Lower leg skin (tissue), 4 donors: ENCODE measurements at regions not wholly inside any gene's neighbourhood (a gene's known extent, or its start where the extent isn't known, plus 50 kb on each side); places are given as distances from the start of the nearest gene placed in this dataset.

Experiments
- DNase-seq, 2 donors: peaks; one replicate each; pipeline ENCODE4 v3.0.0-alpha.2; 2019; ENCODE audit warnings: low spot score in 2 of 2
- H3K4me3 ChIP-seq: fragments of 200-600 bp; sonication (generic); 2 replicates; pipeline ENCODE4 v1.5.1; 2017; ENCODE audit warnings: mild to moderate bottlenecking, low read depth; ENCODE audit not compliant: poor library complexity, severe bottlenecking
- CTCF ChIP-seq, 3 donors: fragments of 450-650 bp; IDR thresholded peaks; one replicate each; pipeline ENCODE4 v1.5.1; 2016; ENCODE audit warnings: antibody characterized with exemption in 3 of 3, mild to moderate bottlenecking in 3 of 3, moderate library complexity in 2 of 3
- POLR2A ChIP-seq, 2 donors: fragments of 450-650 bp; IDR thresholded peaks; one replicate each; pipeline ENCODE4 v1.6.1; 2016 to 2017; ENCODE audit warnings: antibody characterized with exemption in 2 of 2, mild to moderate bottlenecking in 1 of 2, moderate library complexity in 1 of 2
- WGBS, 2 donors: methylation state at CpG; one replicate each; pipeline ENCODE4 v1.1.5; 2018; 5-methylcytosine and 5-hydroxymethylcytosine counted together
- intact Hi-C: fragments of 100-400 bp; cut with DNase I; formaldehyde crosslinking; loops from one replicate; pipeline ENCODE4 v1.15.0; 2023; ENCODE audit warnings: low total_unique reads

- intact Hi-C loops = no loop called here
- 66 to 68% methylated on average over 3 of the region's 3 CpGs for WGBS, 2 donors
- DNase-seq = peak in 1 of 2 donors; percentile 48
Measured at GRCh38 chr1:204736836-204737235, 51.3 kb upstream of the LRRN2 start.

GRCh38 chr1:204738506-204738905 lies 53.0 kb upstream of the LRRN2 start:
- DNase-seq = no peak
- H3K4me3 ChIP-seq = no peak overlapping the region
- TF ChIP-seq CTCF (IDR thresholded peaks at IDR 0.05) (no peak), POLR2A (IDR thresholded peaks at IDR 0.05) (no peak)
- intact Hi-C loops = no loop called here
- WGBS, 2 donors = 85 to 90% methylated on average over 1 of the region's 1 CpG

More at GRCh38 chr1:204736836-204737235, 51.3 kb upstream of the LRRN2 start:
- no peak overlapping the region for H3K4me3 ChIP-seq
- TF ChIP-seq POLR2A (IDR thresholded peaks at IDR 0.05) (no peak), CTCF (IDR thresholded peaks at IDR 0.05) (no peak)

- DNase-seq = no peak
- no peak overlapping the region for H3K4me3 ChIP-seq
- intact Hi-C loops = no loop called here
- TF ChIP-seq POLR2A (IDR thresholded peaks at IDR 0.05) (no peak), CTCF (IDR thresholded peaks at IDR 0.05) (no peak)
Measured at GRCh38 chr1:204740354-204740753, 54.8 kb upstream of the LRRN2 start.

GRCh38 chr1:204741440-204741839 lies 55.9 kb upstream of the LRRN2 start:
- no peak for TF ChIP-seq CTCF (IDR thresholded peaks at IDR 0.05)
- no peak for TF ChIP-seq POLR2A (IDR thresholded peaks at IDR 0.05)
- H3K4me3 ChIP-seq = no peak overlapping the region
- 66 to 77% methylated on average over 1 of the region's 1 CpG for WGBS, 2 donors
- intact Hi-C loops = no loop called here
- DNase-seq = no peak

GRCh38 chr1:204742676-204743251 lies 57.2 kb upstream of the LRRN2 start:
- intact Hi-C loops = no loop called here
- WGBS, 2 donors = 75 to 76% methylated on average over 8 of the region's 8 CpGs
- H3K4me3 ChIP-seq = no peak overlapping the region
- TF ChIP-seq POLR2A (IDR thresholded peaks at IDR 0.05) (no peak), CTCF (IDR thresholded peaks at IDR 0.05) (no peak)
- DNase-seq = no peak

- peak in 1 of 2 donors; percentile 68 for DNase-seq
- 70 to 81% methylated on average over 7 of the region's 7 CpGs for WGBS, 2 donors
- H3K4me3 ChIP-seq = no peak overlapping the region
- TF ChIP-seq CTCF (IDR thresholded peaks at IDR 0.05) (no peak), POLR2A (IDR thresholded peaks at IDR 0.05) (no peak)
- intact Hi-C loops = no loop called here
Measured at GRCh38 chr1:204744107-204744779, 58.7 kb upstream of the LRRN2 start.
